Upper lobe of left lung (tissue), 4 donors: ENCODE measurements at regions not wholly inside any gene's neighbourhood (a gene's known extent, or its start where the extent isn't known, plus 50 kb on each side); places are given as distances from the start of the nearest gene placed in this dataset.

Experiments
- POLR2AphosphoS5 ChIP-seq, 2 donors: sonication (generic); formaldehyde crosslinking; IDR thresholded peaks; one replicate each; pipeline ENCODE4 v1.5.1; 2017; ENCODE audit warnings: antibody characterized with exemption in 2 of 2
- TF ChIP-seq, protein P1 (sequence below), 6 experiments: fragments of 450-650 bp in 4 of 6; fragments of 200-600 bp in 2 of 6; sonication (generic) in 2 of 6; IDR thresholded peaks; one replicate each; pipeline ENCODE4 v1.5.1; 2016 to 2019; ENCODE audit warnings: antibody characterized with exemption in 6 of 6

DNA sequence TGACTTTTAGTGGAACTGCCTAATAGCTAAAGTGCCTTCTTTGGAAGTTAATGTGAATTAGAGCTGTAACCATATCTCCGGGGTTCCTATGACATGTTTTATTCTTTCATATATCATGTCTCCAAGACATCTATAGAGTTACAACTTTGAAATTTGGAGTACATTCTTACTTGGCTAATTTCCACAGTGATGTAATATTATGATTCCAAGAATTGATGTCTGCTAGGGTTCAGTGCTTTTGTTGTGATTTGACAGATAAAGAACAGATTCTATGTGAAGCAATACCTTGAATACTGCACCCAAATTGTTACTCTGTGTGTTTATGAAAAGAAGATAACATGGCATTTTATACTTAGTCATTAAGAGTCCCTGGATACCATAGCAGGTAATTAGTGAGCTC lies 934.3 kb downstream of the NTRK3 start:
- no peak for TF ChIP-seq POLR2AphosphoS5 (IDR thresholded peaks at IDR 0.05)
- TF ChIP-seq, protein P1, sequence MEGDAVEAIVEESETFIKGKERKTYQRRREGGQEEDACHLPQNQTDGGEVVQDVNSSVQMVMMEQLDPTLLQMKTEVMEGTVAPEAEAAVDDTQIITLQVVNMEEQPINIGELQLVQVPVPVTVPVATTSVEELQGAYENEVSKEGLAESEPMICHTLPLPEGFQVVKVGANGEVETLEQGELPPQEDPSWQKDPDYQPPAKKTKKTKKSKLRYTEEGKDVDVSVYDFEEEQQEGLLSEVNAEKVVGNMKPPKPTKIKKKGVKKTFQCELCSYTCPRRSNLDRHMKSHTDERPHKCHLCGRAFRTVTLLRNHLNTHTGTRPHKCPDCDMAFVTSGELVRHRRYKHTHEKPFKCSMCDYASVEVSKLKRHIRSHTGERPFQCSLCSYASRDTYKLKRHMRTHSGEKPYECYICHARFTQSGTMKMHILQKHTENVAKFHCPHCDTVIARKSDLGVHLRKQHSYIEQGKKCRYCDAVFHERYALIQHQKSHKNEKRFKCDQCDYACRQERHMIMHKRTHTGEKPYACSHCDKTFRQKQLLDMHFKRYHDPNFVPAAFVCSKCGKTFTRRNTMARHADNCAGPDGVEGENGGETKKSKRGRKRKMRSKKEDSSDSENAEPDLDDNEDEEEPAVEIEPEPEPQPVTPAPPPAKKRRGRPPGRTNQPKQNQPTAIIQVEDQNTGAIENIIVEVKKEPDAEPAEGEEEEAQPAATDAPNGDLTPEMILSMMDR (IDR thresholded peaks at IDR 0.05): no peak
